WTC11 (cell line): ENCODE measurements at regions not wholly inside any gene's neighbourhood (a gene's known extent, or its start where the extent isn't known, plus 50 kb on each side); places are given as distances from the start of the nearest gene placed in this dataset.

Experiments used
- ATAC-seq: fragments of 200-7000 bp; cut with Tn5 transposase; 2 replicates; pipeline ENCODE4 v1.10.0; 2021; ENCODE audit warnings: mild to moderate bottlenecking, moderate library complexity
- CTCF ChIA-PET: fragments of 300-600 bp; sonication (Branson Sonifier 250); formaldehyde crosslinking; loops from one replicate; lab custom pipeline; 2021; ENCODE audit warnings: antibody characterized with exemption; lab: Charles Lee
- POLR2A ChIA-PET: fragments of 350-600 bp; sonication (Branson Sonifier 250); formaldehyde crosslinking; loops from one replicate; lab custom pipeline; 2021; ENCODE audit warnings: antibody characterized with exemption; lab: Charles Lee
- DNase-seq: peaks from one replicate; pipeline ENCODE4 v3.0.0; 2021; ENCODE audit warnings: low spot score
- H3K27ac Mint-ChIP-seq: 2 replicates; pipeline ENCODE4 v1.8.0; 2021; ENCODE audit warnings: mixed read lengths
- H3K27me3 Mint-ChIP-seq: 2 replicates; pipeline ENCODE4 v1.8.0; 2021; ENCODE audit warnings: low read depth, mild to moderate bottlenecking, moderate library complexity, mixed read lengths
- H3K36me3 Mint-ChIP-seq: 2 replicates; pipeline ENCODE4 v1.8.0; 2021; ENCODE audit warnings: mixed read lengths
- H3K4me1 Mint-ChIP-seq: 2 replicates; pipeline ENCODE4 v1.8.0; 2022; ENCODE audit warnings: mixed read lengths
- H3K4me3 Mint-ChIP-seq: 2 replicates; pipeline ENCODE4 v1.8.0; 2021; ENCODE audit warnings: mild to moderate bottlenecking, moderate library complexity, mixed read lengths
- H3K9me3 Mint-ChIP-seq: 2 replicates; pipeline ENCODE4 v1.8.0; 2021; ENCODE audit warnings: mixed read lengths
- AR ChIP-seq: fragments of 250-450 bp; sonication (Bioruptor Pico); IDR thresholded peaks from 2 replicates; pipeline ENCODE4 v1.9.0; 2021; ENCODE audit warnings: mild to moderate bottlenecking
- ARID4B ChIP-seq: sonication (generic); formaldehyde crosslinking; IDR thresholded peaks from 2 replicates; pipeline ENCODE4 v1.8.0; 2023; ENCODE audit warnings: missing genetic modification reagents, mild to moderate bottlenecking, borderline replicate concordance
- ELF4 ChIP-seq: sonication (generic); formaldehyde crosslinking; IDR thresholded peaks from 2 replicates; pipeline ENCODE4 v1.8.1; 2022; ENCODE audit warnings: low read depth, mild to moderate bottlenecking, moderate library complexity, missing genetic modification reagents
- GTF2I ChIP-seq: fragments of 250-450 bp; sonication (Bioruptor Pico); conservative IDR thresholded peaks from 2 replicates; pipeline ENCODE4 v1.4.0; 2021; ENCODE audit warnings: mild to moderate bottlenecking
- KAT7 ChIP-seq: sonication (generic); formaldehyde crosslinking; IDR thresholded peaks from 2 replicates; pipeline ENCODE4 v1.8.1; 2023; ENCODE audit warnings: missing genetic modification reagents, mild to moderate bottlenecking, borderline replicate concordance
- MAX ChIP-seq: sonication (generic); formaldehyde crosslinking; IDR thresholded peaks from 2 replicates; pipeline ENCODE4 v1.8.0; 2022; ENCODE audit warnings: mild to moderate bottlenecking, missing genetic modification reagents
- PRDM15 ChIP-seq: sonication (generic); formaldehyde crosslinking; IDR thresholded peaks from 2 replicates; pipeline ENCODE4 v1.8.0; 2022; ENCODE audit warnings: missing genetic modification reagents
- PRRX2 ChIP-seq: fragments of 250-450 bp; sonication (Bioruptor Pico); IDR thresholded peaks from 2 replicates; pipeline ENCODE4 v1.8.0; 2021; ENCODE audit warnings: mild to moderate bottlenecking
- STAT6 ChIP-seq: sonication (generic); formaldehyde crosslinking; conservative IDR thresholded peaks from 2 replicates; pipeline ENCODE4 v1.8.1; 2023; ENCODE audit warnings: mild to moderate bottlenecking, low read depth, missing genetic modification reagents, moderate library complexity
- TCF7 ChIP-seq: sonication (generic); formaldehyde crosslinking; IDR thresholded peaks from 2 replicates; pipeline ENCODE4 v1.8.0; 2022; ENCODE audit warnings: mild to moderate bottlenecking, low read depth, missing genetic modification reagents, moderate library complexity
- USF1 ChIP-seq: sonication (generic); formaldehyde crosslinking; IDR thresholded peaks from 2 replicates; pipeline ENCODE4 v1.8.0; 2022; ENCODE audit warnings: mild to moderate bottlenecking, missing genetic modification reagents
- ZBTB43 ChIP-seq: sonication (generic); formaldehyde crosslinking; IDR thresholded peaks from 2 replicates; pipeline ENCODE4 v1.8.1; 2023; ENCODE audit warnings: mild to moderate bottlenecking, missing genetic modification reagents
- ZNF121 ChIP-seq: sonication (generic); formaldehyde crosslinking; IDR thresholded peaks from 2 replicates; pipeline ENCODE4 v1.8.0; 2023; ENCODE audit warnings: missing genetic modification reagents
- ZNF219 ChIP-seq: sonication (generic); formaldehyde crosslinking; IDR thresholded peaks from 2 replicates; pipeline ENCODE4 v1.8.0; 2023; ENCODE audit warnings: missing genetic modification reagents, mild to moderate bottlenecking, borderline replicate concordance
- ZNF423 ChIP-seq: fragments of 250-450 bp; sonication (Bioruptor Pico); IDR thresholded peaks from 2 replicates; pipeline ENCODE4 v2.1.2; 2022; ENCODE audit warnings: mild to moderate bottlenecking, moderate library complexity

- Mint-ChIP-seq H3K27me3 (no peaks in the 10 kb centered on the region), H3K27ac (no peak overlapping the region), H3K9me3 (no peaks in the 10 kb centered on the region), H3K4me3 (no peak overlapping the region), H3K36me3 (no peaks in the 10 kb centered on the region), H3K4me1 (peaks cover 19% of the 10 kb centered on the region)
- no peak for TF ChIP-seq PRRX2
- no peak for TF ChIP-seq KAT7 (CRISPR knock-in tag)
- no peak for TF ChIP-seq ARID4B (CRISPR knock-in tag)
- no peak for TF ChIP-seq GTF2I (CRISPR knock-in tag)
- no peak for TF ChIP-seq ZNF121 (CRISPR knock-in tag)
- TF ChIP-seq ZNF423 (CRISPR knock-in tag), result no peak
- no peak for TF ChIP-seq USF1 (CRISPR knock-in tag)
- no peak for TF ChIP-seq STAT6 (CRISPR knock-in tag)
- TF ChIP-seq ZNF219, result no peak
- no peak for TF ChIP-seq PRDM15
- TF ChIP-seq ELF4 (CRISPR knock-in tag), result no peak
- no peak for TF ChIP-seq TCF7
- no peak for TF ChIP-seq MAX (CRISPR knock-in tag)
- POLR2A ChIA-PET, result no interaction called here
- CTCF ChIA-PET, result no interaction called here
- DNase-seq (no peak), ATAC-seq (no peak)
Observed at GRCh38 chr10:3400348-3400747, 227.8 kb upstream of the PITRM1 start.

- Mint-ChIP-seq H3K9me3 (peaks cover 3% of the 10 kb centered on the region), H3K27ac (peak overlapping the region; percentile 72; the same call in 1 of the 2 replicates), H3K27me3 (no peaks in the 10 kb centered on the region), H3K4me1 (peaks cover 18% of the 10 kb centered on the region), H3K36me3 (peaks cover under 1% of the 10 kb centered on the region), H3K4me3 (no peak overlapping the region)
- ChIA-PET POLR2A (no interaction called here), CTCF (no interaction called here)
- DNase-seq (no peak), ATAC-seq (no peak)
- no peak for TF ChIP-seq AR
- TF ChIP-seq ZBTB43 (CRISPR knock-in tag), result 0 out of 2 replicates have a peak, but pooled peaks have one; percentile 82
Observed at GRCh38 chr10:3399756-3400155, 227.2 kb upstream of the PITRM1 start.
